GM23248 (cell line): ENCODE measurements at regions not wholly inside any gene's neighbourhood (a gene's known extent, or its start where the extent isn't known, plus 50 kb on each side); places are given as distances from the start of the nearest gene placed in this dataset.

Experiments used
- DNase-seq: peaks from one replicate; pipeline ENCODE4 v3.0.0-alpha.2; 2015
- H2AFZ ChIP-seq: fragments of 200-600 bp; sonication (generic); 2 replicates; pipeline ENCODE4 v1.6.1; 2016; ENCODE audit warnings: antibody characterized with exemption
- H3F3A ChIP-seq: fragments of 200-600 bp; sonication (generic); 2 replicates; pipeline ENCODE4 v1.6.1; 2016; ENCODE audit warnings: mild to moderate bottlenecking, antibody characterized with exemption, mixed run types; ENCODE audit not compliant: insufficient read depth
- H3K27ac ChIP-seq: fragments of 200-600 bp; sonication (generic); 2 replicates; pipeline ENCODE4 v1.5.1; 2016; ENCODE audit warnings: mild to moderate bottlenecking
- H3K27me3 ChIP-seq: fragments of 200-600 bp; sonication (generic); replicated peaks from 2 replicates; pipeline ENCODE4 v1.6.1; 2016; ENCODE audit warnings: mild to moderate bottlenecking; ENCODE audit not compliant: insufficient read depth
- H3K36me3 ChIP-seq: fragments of 200-600 bp; sonication (generic); 2 replicates; pipeline ENCODE4 v1.6.1; 2016; ENCODE audit warnings: low read depth, mild to moderate bottlenecking
- H3K4me1 ChIP-seq: fragments of 200-600 bp; sonication (generic); 2 replicates; pipeline ENCODE4 v1.6.1; 2016; ENCODE audit warnings: mild to moderate bottlenecking; ENCODE audit not compliant: insufficient read depth
- H3K4me2 ChIP-seq: fragments of 200-600 bp; sonication (generic); one replicate; pipeline ENCODE4 v1.6.1; 2016; ENCODE audit warnings: mild to moderate bottlenecking; ENCODE audit not compliant: unreplicated experiment
- H3K4me3 ChIP-seq: fragments of 200-600 bp; sonication (generic); 2 replicates; pipeline ENCODE4 v1.5.1; 2016; ENCODE audit warnings: mild to moderate bottlenecking
- H3K79me2 ChIP-seq: fragments of 200-600 bp; sonication (generic); 2 replicates; pipeline ENCODE4 v1.6.1; 2016; ENCODE audit warnings: mild to moderate bottlenecking; ENCODE audit not compliant: insufficient read depth
- H3K9ac ChIP-seq: fragments of 200-600 bp; sonication (generic); 2 replicates; pipeline ENCODE4 v1.6.1; 2016; ENCODE audit warnings: mild to moderate bottlenecking
- H3K9me2 ChIP-seq: fragments of 200-600 bp; sonication (generic); 2 replicates; pipeline ENCODE4 v1.6.1; 2016; ENCODE audit warnings: mixed run types, mild to moderate bottlenecking, moderate library complexity; ENCODE audit not compliant: insufficient read depth
- H3K9me3 ChIP-seq: fragments of 200-600 bp; sonication (generic); one replicate; pipeline ENCODE4 v1.6.1; 2017; ENCODE audit warnings: low read depth
- H4K20me1 ChIP-seq: fragments of 200-600 bp; sonication (generic); 2 replicates; pipeline ENCODE4 v1.6.0; 2016; ENCODE audit not compliant: insufficient read depth
- EZH2 ChIP-seq: fragments of 200-600 bp; sonication (generic); IDR thresholded peaks from 2 replicates; pipeline ENCODE4 v1.6.1; 2018; ENCODE audit warnings: antibody characterized with exemption, mild to moderate bottlenecking; ENCODE audit not compliant: insufficient read depth, poor library complexity, severe bottlenecking
- EZH2phosphoT487 ChIP-seq: fragments of 200-600 bp; sonication (generic); IDR thresholded peaks from 2 replicates; pipeline ENCODE4 v1.6.1; 2018; ENCODE audit warnings: antibody characterized with exemption, moderate library complexity, mild to moderate bottlenecking, low read depth; ENCODE audit not compliant: insufficient read depth
- WGBS, 2 experiments: methylation state at CpG; one replicate each; pipeline ENCODE4 v1.1.6; 2015 to 2017; ENCODE audit warnings: low lambda C conversion rate in 2 of 2, low coverage in 1 of 2; ENCODE audit errors: missing lambda C conversion rate in 2 of 2; 5-methylcytosine and 5-hydroxymethylcytosine counted together
- in situ Hi-C: fragments of 300-500 bp; cut with MboI; formaldehyde crosslinking; loops from 2 replicates; pipeline ENCODE4 v1.15.0; 2020

- no peak for TF ChIP-seq EZH2
- no peak for TF ChIP-seq EZH2phosphoT487
- H3K4me3 ChIP-seq = peak overlapping the region; percentile 56
- DNase-seq = peak; percentile 86
- H3K27me3 ChIP-seq = no peaks in the 10 kb centered on the region
- H3K36me3 ChIP-seq = no peaks in the 10 kb centered on the region
- H3K4me2 ChIP-seq = peak overlapping the region; percentile 85
- in situ Hi-C loops = no loop called here
- H3K9me3 ChIP-seq = peaks cover 5% of the 10 kb centered on the region
- H3K9ac ChIP-seq = peak overlapping the region; percentile 0; the same call in 1 of the 2 replicates
- H3K9me2 ChIP-seq = no peaks in the 10 kb centered on the region
- H3K4me1 ChIP-seq = peaks cover 24% of the 10 kb centered on the region
- no peaks in the 10 kb centered on the region for H4K20me1 ChIP-seq
- H2AFZ ChIP-seq = no peak overlapping the region
- peaks cover 27% of the 10 kb centered on the region for H3F3A ChIP-seq
- 40 to 42% methylated on average over 8 of the region's 8 CpGs for WGBS, 2 experiments
- peak overlapping the region; percentile 65 for H3K27ac ChIP-seq
- no peaks in the 10 kb centered on the region for H3K79me2 ChIP-seq
Measured at GRCh38 chr2:75276093-75277029, 77.0 kb upstream of the TACR1 start.

- Histone ChIP-seq H4K20me1 (no peaks in the 10 kb centered on the region), H3K9me2 (no peaks in the 10 kb centered on the region), H2AFZ (no peak overlapping the region), H3K9me3 (peaks cover 5% of the 10 kb centered on the region), H3K36me3 (no peaks in the 10 kb centered on the region), H3K27ac (no peak overlapping the region), H3K9ac (no peak overlapping the region), H3K79me2 (no peaks in the 10 kb centered on the region), H3K4me3 (no peak overlapping the region), H3K27me3 (no peaks in the 10 kb centered on the region), H3F3A (peaks cover 27% of the 10 kb centered on the region), H3K4me1 (peaks cover 24% of the 10 kb centered on the region), H3K4me2 (no peak overlapping the region)
- in situ Hi-C loops = no loop called here
- no peak for DNase-seq
- WGBS, 2 experiments = 94 to 96% methylated on average over 1 of the region's 1 CpG
- TF ChIP-seq EZH2 (no peak), EZH2phosphoT487 (no peak)
Measured at GRCh38 chr2:75274936-75275335, 75.6 kb upstream of the TACR1 start.

GRCh38 chr2:75268112-75268511 is 68.8 kb upstream of the TACR1 start:
- WGBS, 2 experiments = 62 to 66% methylated on average over 4 of the region's 4 CpGs

GRCh38 chr2:75261923-75262322 is 62.6 kb upstream of the TACR1 start:
- no peaks in the 10 kb centered on the region for H3K4me1 ChIP-seq
- H3K9me3 ChIP-seq = no peaks in the 10 kb centered on the region
- no peaks in the 10 kb centered on the region for H3F3A ChIP-seq
- in situ Hi-C loops = no loop called here
- H3K4me3 ChIP-seq = no peak overlapping the region
- H3K4me2 ChIP-seq = no peak overlapping the region
- no peak overlapping the region for H3K9ac ChIP-seq
- H3K36me3 ChIP-seq = no peaks in the 10 kb centered on the region
- H3K9me2 ChIP-seq = no peaks in the 10 kb centered on the region
- H4K20me1 ChIP-seq = no peaks in the 10 kb centered on the region
- no peaks in the 10 kb centered on the region for H3K27me3 ChIP-seq
- TF ChIP-seq EZH2 (no peak), EZH2phosphoT487 (no peak)
- no peak for DNase-seq
- H2AFZ ChIP-seq = no peak overlapping the region
- no peaks in the 10 kb centered on the region for H3K79me2 ChIP-seq
- H3K27ac ChIP-seq = no peak overlapping the region

More at GRCh38 chr2:75268112-75268511, 68.8 kb upstream of the TACR1 start:
- Histone ChIP-seq H3K4me1 (no peaks in the 10 kb centered on the region), H3K36me3 (no peaks in the 10 kb centered on the region), H3K79me2 (no peaks in the 10 kb centered on the region), H3F3A (no peaks in the 10 kb centered on the region), H3K27ac (no peak overlapping the region), H4K20me1 (no peaks in the 10 kb centered on the region), H3K9me2 (no peaks in the 10 kb centered on the region), H3K4me3 (no peak overlapping the region), H3K27me3 (no peaks in the 10 kb centered on the region), H3K9me3 (peaks cover 5% of the 10 kb centered on the region), H3K9ac (no peak overlapping the region), H3K4me2 (no peak overlapping the region), H2AFZ (no peak overlapping the region)
- TF ChIP-seq EZH2 = no peak
- no peak for TF ChIP-seq EZH2phosphoT487
- no peak for DNase-seq
- in situ Hi-C loops = no loop called here

- Histone ChIP-seq H3K9me2 (no peaks in the 10 kb centered on the region), H3K4me2 (no peak overlapping the region), H3K27ac (no peak overlapping the region), H3K9me3 (no peaks in the 10 kb centered on the region), H3K27me3 (no peaks in the 10 kb centered on the region), H2AFZ (no peak overlapping the region), H3K4me3 (no peak overlapping the region), H3K79me2 (no peaks in the 10 kb centered on the region), H3K9ac (no peak overlapping the region), H4K20me1 (no peaks in the 10 kb centered on the region), H3K36me3 (no peaks in the 10 kb centered on the region), H3F3A (no peaks in the 10 kb centered on the region), H3K4me1 (no peaks in the 10 kb centered on the region)
- TF ChIP-seq EZH2phosphoT487 (no peak), EZH2 (no peak)
- in situ Hi-C loops = no loop called here
- DNase-seq = no peak
Measured at GRCh38 chr2:75260946-75261345, 61.6 kb upstream of the TACR1 start.
